Omental fat pad (tissue), 3 donors: ENCODE measurements at regions not wholly inside any gene's neighbourhood (a gene's known extent, or its start where the extent isn't known, plus 50 kb on each side); places are given as distances from the start of the nearest gene placed in this dataset.

Experiments
- ATAC-seq: fragments of 150-250 bp; one replicate; pipeline ENCODE4 v1.9.1; 2016; ENCODE audit warnings: mild to moderate bottlenecking, moderate library complexity; ENCODE audit not compliant: low FRiP score
- DNase-seq: peaks from one replicate; pipeline ENCODE4 v3.0.0-alpha.2; 2019; ENCODE audit warnings: low spot score
- CTCF ChIP-seq, 3 donors: fragments of 450-650 bp; IDR thresholded peaks; one replicate each; pipeline ENCODE4 v1.5.1; 2016 to 2017; ENCODE audit warnings: antibody characterized with exemption in 3 of 3, mild to moderate bottlenecking in 3 of 3, moderate library complexity in 2 of 3

GRCh38 chr6:156065849-156066248 lies 610.2 kb upstream of the NOX3 start:
- ATAC-seq (no peak), DNase-seq (no peak)
- TF ChIP-seq CTCF (IDR thresholded peaks at IDR 0.05), result no peak

GRCh38 chr6:156062091-156062563 lies 606.5 kb upstream of the NOX3 start:
- DNase-seq (no peak), ATAC-seq (no peak)
- no peak for TF ChIP-seq CTCF (IDR thresholded peaks at IDR 0.05)

- DNase-seq, result no peak
- ATAC-seq, result no peak
- TF ChIP-seq CTCF (IDR thresholded peaks at IDR 0.05), result no peak
Measured at GRCh38 chr6:156061465-156061864, 605.8 kb upstream of the NOX3 start.

- no peak for DNase-seq
- TF ChIP-seq CTCF (IDR thresholded peaks at IDR 0.05), result no peak
- ATAC-seq, result no peak
Measured at GRCh38 chr6:156060013-156060412, 604.4 kb upstream of the NOX3 start.

GRCh38 chr6:156058356-156058755 lies 602.7 kb upstream of the NOX3 start:
- ATAC-seq (no peak), DNase-seq (no peak)
- TF ChIP-seq CTCF (IDR thresholded peaks at IDR 0.05), result no peak

- DNase-seq (no peak), ATAC-seq (no peak)
- no peak for TF ChIP-seq CTCF (IDR thresholded peaks at IDR 0.05)
Measured at GRCh38 chr6:156057869-156058268, 602.2 kb upstream of the NOX3 start.

- ATAC-seq, result no peak
- no peak for TF ChIP-seq CTCF (IDR thresholded peaks at IDR 0.05)
- DNase-seq, result no peak
Measured at GRCh38 chr6:156056085-156056484, 600.4 kb upstream of the NOX3 start.
